SK-N-SH (cell line): ENCODE measurements at regions not wholly inside any gene's neighbourhood (a gene's known extent, or its start where the extent isn't known, plus 50 kb on each side); places are given as distances from the start of the nearest gene placed in this dataset.

Experiments
- CTCF ChIA-PET: fragments of 300-600, 350-600 bp; formaldehyde crosslinking; extraction: SDS; loops from one replicate; lab custom pipeline; 2021; lab: Yijun Ruan, JAX
- POLR2A ChIA-PET: fragments of 350-600 bp; sonication (Branson Sonifier 250); formaldehyde crosslinking; extraction: SDS; loops from one replicate; lab custom pipeline; 2020; ENCODE audit warnings: antibody characterized with exemption, inconsistent platforms; lab: Yijun Ruan, JAX
- DNase-seq: peaks from one replicate; pipeline ENCODE4 v3.0.0; 2012
- H2AFZ ChIP-seq: fragments of 200-600 bp; sonication (generic); 2 replicates; pipeline ENCODE4 v1.8.1; 2016; ENCODE audit warnings: antibody characterized with exemption, mild to moderate bottlenecking, low read depth
- H3F3A ChIP-seq: fragments of 200-600 bp; sonication (generic); replicated peaks from 2 replicates; pipeline ENCODE3; 2016; ENCODE audit warnings: antibody characterized with exemption, mild to moderate bottlenecking; ENCODE audit not compliant: insufficient read depth
- H3K27ac ChIP-seq, 2 experiments: fragments of 200-500 bp in 1 of 2; fragments of 200-600 bp in 1 of 2; sonication (Bioruptor generic) in 1 of 2; sonication (generic), shearing (Covaris generic) in 1 of 2; 2 replicates each; pipeline versions ENCODE4 v1.5.1 to v1.6.1; 2014 to 2016; ENCODE audit warnings: low read depth in 2 of 2, inconsistent platforms in 1 of 2, low read length in 1 of 2, mild to moderate bottlenecking in 1 of 2, mixed read lengths in 1 of 2
- H3K27me3 ChIP-seq: fragments of 200-600 bp; sonication (generic), shearing (Covaris generic); 2 replicates; pipeline ENCODE4 v1.6.1; 2016; ENCODE audit warnings: mixed run types; ENCODE audit not compliant: insufficient read depth
- H3K36me3 ChIP-seq, 2 experiments: fragments of 200-500 bp in 1 of 2; fragments of 200-600 bp in 1 of 2; sonication (Bioruptor generic) in 1 of 2; sonication (generic) in 1 of 2; replicated peaks in 1 of 2; 2 replicates each; pipeline versions ENCODE3 to v1.5.1; 2014 to 2016; ENCODE audit warnings: low read length in 1 of 2, mild to moderate bottlenecking in 1 of 2; ENCODE audit not compliant: insufficient read depth in 2 of 2, control insufficient read depth in 1 of 2
- H3K4me1 ChIP-seq, 2 experiments: fragments of 200-500 bp in 1 of 2; fragments of 200-600 bp in 1 of 2; sonication (Bioruptor generic) in 1 of 2; sonication (generic), shearing (Covaris generic) in 1 of 2; 2 replicates each; pipeline versions ENCODE4 v1.5.1 to v1.6.1; 2014 to 2016; ENCODE audit warnings: low read depth in 1 of 2, low read length in 1 of 2, mixed run types in 1 of 2; ENCODE audit not compliant: insufficient read depth in 2 of 2, control insufficient read depth in 1 of 2
- H3K4me2 ChIP-seq: fragments of 200-600 bp; sonication (generic), shearing (Covaris generic); 2 replicates; pipeline ENCODE4 v1.6.1; 2017; ENCODE audit warnings: mixed run types
- H3K4me3 ChIP-seq, 2 experiments: fragments of 200-500 bp in 1 of 2; fragments of 200-600 bp in 1 of 2; sonication (Bioruptor generic) in 1 of 2; sonication (generic), shearing (Covaris generic) in 1 of 2; 2 replicates each; pipeline versions ENCODE4 v1.5.1 to v1.8.1; 2014 to 2016; ENCODE audit warnings: low read depth in 2 of 2, inconsistent platforms in 1 of 2, low read length in 1 of 2, mild to moderate bottlenecking in 1 of 2, mixed read lengths in 1 of 2, moderate library complexity in 1 of 2
- H3K79me2 ChIP-seq: fragments of 200-600 bp; sonication (generic); 2 replicates; pipeline ENCODE4 v1.8.1; 2017; ENCODE audit warnings: mild to moderate bottlenecking; ENCODE audit not compliant: insufficient read depth
- H3K9ac ChIP-seq: fragments of 200-600 bp; sonication (generic); 2 replicates; pipeline ENCODE4 v1.6.1; 2017; ENCODE audit warnings: mixed run types
- H3K9me2 ChIP-seq: fragments of 200-600 bp; sonication (generic); 2 replicates; pipeline ENCODE4 v1.6.1; 2017; ENCODE audit warnings: mixed run types
- H3K9me3 ChIP-seq: fragments of 200-600 bp; sonication (generic); 2 replicates; pipeline ENCODE4 v1.6.1; 2017; ENCODE audit warnings: mixed run types, mild to moderate bottlenecking, moderate library complexity
- H4K20me1 ChIP-seq: fragments of 200-600 bp; sonication (generic); 2 replicates; pipeline ENCODE4 v1.6.1; 2017; ENCODE audit warnings: mild to moderate bottlenecking, mixed run types; ENCODE audit not compliant: insufficient read depth
- CHD2 ChIP-seq: fragments of 150-350 bp; IDR thresholded peaks from 2 replicates; pipeline ENCODE4 v1.6.1; 2018; ENCODE audit warnings: low read length; ENCODE audit not compliant: partially characterized antibody
- EP300 ChIP-seq, 2 experiments: IDR thresholded peaks; 2 replicates each; pipeline versions ENCODE4 v1.4.0 to v1.6.1; 2012; ENCODE audit warnings: borderline replicate concordance in 1 of 2, low read depth in 1 of 2, low read length in 1 of 2
- FOSL2 ChIP-seq: IDR thresholded peaks from 2 replicates; pipeline ENCODE4 v1.4.0; 2012; ENCODE audit warnings: low read depth, mild to moderate bottlenecking, moderate library complexity, borderline replicate concordance
- RCOR1 ChIP-seq: fragments of 150-350 bp; IDR thresholded peaks from 2 replicates; pipeline ENCODE4 v1.6.1; 2017; ENCODE audit warnings: antibody characterized with exemption, low read length
- SIN3A ChIP-seq: IDR thresholded peaks from 2 replicates; pipeline ENCODE4 v1.6.1; 2012; ENCODE audit warnings: low read depth, mild to moderate bottlenecking, low read length, moderate library complexity, borderline replicate concordance
- TAF1 ChIP-seq: IDR thresholded peaks from 2 replicates; pipeline ENCODE4 v1.6.1; 2012; ENCODE audit warnings: low read depth, mild to moderate bottlenecking, low read length, moderate library complexity, borderline replicate concordance
- TCF12 ChIP-seq: IDR thresholded peaks from 2 replicates; pipeline ENCODE4 v1.4.0; 2012
- WGBS: methylation state at CpG from one replicate; pipeline ENCODE4 v1.1.6; 2017; ENCODE audit warnings: low lambda C conversion rate; 5-methylcytosine and 5-hydroxymethylcytosine counted together
- TF ChIP-seq, protein P1 (sequence below): IDR thresholded peaks from 2 replicates; pipeline ENCODE4 v1.6.1; 2012; ENCODE audit warnings: mild to moderate bottlenecking, low read depth, low read length, moderate library complexity

DNA sequence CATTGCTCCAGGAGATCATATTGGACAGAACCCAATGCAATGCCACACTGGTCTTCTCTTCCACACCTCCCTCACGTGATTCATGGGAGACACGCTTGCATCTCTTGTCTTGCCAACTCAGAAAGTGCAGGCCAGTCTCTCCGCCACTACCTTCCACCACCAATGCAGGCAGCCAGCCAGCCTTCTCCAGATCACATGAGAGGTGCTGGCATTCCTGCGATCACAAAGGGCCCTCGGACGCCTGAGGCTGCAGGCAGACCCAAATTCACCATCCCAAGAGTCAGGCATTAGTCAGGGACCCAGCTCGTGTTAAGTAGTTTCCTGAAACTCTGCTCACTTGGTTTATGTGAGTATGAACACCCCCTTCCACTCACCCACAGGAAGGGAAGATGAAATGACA lies 437.0 kb upstream of the ETAA1 start (continued):
- TF ChIP-seq SIN3A = no peak
- no peak for TF ChIP-seq FOSL2
- TF ChIP-seq RCOR1 = no peak

DNA sequence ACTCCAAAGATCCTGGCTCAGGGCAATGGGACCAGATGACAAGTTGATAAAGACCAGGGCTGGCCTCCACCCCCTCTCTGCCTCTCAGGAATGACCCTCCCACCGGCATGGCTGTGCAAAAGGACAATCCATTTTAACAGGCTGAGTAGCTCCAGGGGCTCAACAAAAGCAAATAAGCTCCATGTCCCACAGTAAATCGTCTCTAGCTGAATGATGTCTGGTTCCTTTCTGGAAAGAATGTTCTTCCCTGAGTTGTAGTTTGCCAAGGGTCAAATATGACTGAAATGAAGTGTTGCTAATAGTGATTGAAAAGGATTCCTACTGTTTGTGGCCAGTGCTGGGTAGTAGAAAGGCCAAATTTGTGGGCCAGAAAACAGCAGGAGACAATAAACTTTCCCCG lies 434.4 kb upstream of the ETAA1 start:
- ChIA-PET POLR2A (no interaction called here), CTCF (interaction anchor here (0.7 to 0.9 kb wide), 2 partner anchors 20 to 43 kb away, joined by 3 to 4 read pairs; no protein-coding TSS in a partner anchor)
- Histone ChIP-seq H4K20me1 (no peaks in the 10 kb centered on the region), H3K4me2 (no peak overlapping the region), H3K9me3 (no peaks in the 10 kb centered on the region), H3K27ac (peak overlapping the region in 1 of 2 experiments; percentile 78; a peak in 2 of 4 replicates), H3K27me3 (no peaks in the 10 kb centered on the region), H3K9ac (no peak overlapping the region), H3K36me3 (no peaks in the 10 kb centered on the region), H2AFZ (no peak overlapping the region), H3K79me2 (no peaks in the 10 kb centered on the region), H3K9me2 (no peaks in the 10 kb centered on the region), H3K4me1 (peaks cover 0 to 18% of the 10 kb centered on the region in 2 experiments; a peak in 2 of 4 replicates), H3K4me3 (no peak overlapping the region), H3F3A (no peaks in the 10 kb centered on the region)
- WGBS = 28% methylated on average over 3 of the region's 3 CpGs
- peak; percentile 39 for DNase-seq
- TF ChIP-seq CHD2 (peak; percentile 12), EP300 (IDR thresholded peaks at IDR 0.05; ENCODE audit: borderline replicate concordance in 1 of 2, low read depth in 1 of 2, low read length in 1 of 2) (peak in 1 of 2 experiments; percentile 31; a peak in 1 of 4 replicates)
- TF ChIP-seq, protein P1, sequence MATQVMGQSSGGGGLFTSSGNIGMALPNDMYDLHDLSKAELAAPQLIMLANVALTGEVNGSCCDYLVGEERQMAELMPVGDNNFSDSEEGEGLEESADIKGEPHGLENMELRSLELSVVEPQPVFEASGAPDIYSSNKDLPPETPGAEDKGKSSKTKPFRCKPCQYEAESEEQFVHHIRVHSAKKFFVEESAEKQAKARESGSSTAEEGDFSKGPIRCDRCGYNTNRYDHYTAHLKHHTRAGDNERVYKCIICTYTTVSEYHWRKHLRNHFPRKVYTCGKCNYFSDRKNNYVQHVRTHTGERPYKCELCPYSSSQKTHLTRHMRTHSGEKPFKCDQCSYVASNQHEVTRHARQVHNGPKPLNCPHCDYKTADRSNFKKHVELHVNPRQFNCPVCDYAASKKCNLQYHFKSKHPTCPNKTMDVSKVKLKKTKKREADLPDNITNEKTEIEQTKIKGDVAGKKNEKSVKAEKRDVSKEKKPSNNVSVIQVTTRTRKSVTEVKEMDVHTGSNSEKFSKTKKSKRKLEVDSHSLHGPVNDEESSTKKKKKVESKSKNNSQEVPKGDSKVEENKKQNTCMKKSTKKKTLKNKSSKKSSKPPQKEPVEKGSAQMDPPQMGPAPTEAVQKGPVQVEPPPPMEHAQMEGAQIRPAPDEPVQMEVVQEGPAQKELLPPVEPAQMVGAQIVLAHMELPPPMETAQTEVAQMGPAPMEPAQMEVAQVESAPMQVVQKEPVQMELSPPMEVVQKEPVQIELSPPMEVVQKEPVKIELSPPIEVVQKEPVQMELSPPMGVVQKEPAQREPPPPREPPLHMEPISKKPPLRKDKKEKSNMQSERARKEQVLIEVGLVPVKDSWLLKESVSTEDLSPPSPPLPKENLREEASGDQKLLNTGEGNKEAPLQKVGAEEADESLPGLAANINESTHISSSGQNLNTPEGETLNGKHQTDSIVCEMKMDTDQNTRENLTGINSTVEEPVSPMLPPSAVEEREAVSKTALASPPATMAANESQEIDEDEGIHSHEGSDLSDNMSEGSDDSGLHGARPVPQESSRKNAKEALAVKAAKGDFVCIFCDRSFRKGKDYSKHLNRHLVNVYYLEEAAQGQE = no peak

DNA sequence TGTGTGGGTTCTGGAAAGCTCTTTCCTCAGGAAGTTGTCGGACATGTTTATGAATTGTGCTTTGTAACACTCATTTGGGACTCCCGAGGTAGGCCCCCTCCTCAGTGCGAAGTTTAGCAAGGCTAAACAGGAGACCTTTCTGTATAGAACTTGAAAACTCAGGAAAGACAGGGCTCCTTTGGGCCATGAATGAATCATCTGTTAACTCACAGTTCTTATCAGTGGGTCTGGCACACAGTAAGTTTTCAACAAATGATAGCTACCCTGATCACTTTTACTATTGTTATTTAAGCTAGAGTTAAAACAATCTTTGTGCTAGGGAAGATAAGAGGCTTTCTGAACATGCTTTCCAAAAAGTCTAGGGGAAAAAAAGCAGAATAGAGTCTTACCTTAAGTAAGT lies 430.5 kb upstream of the ETAA1 start:
- H3K9me2 ChIP-seq = no peaks in the 10 kb centered on the region
- peaks cover 0 to 13% of the 10 kb centered on the region in 2 experiments; a peak in 2 of 4 replicates for H3K4me1 ChIP-seq
- no peaks in the 10 kb centered on the region for H3K36me3 ChIP-seq
- TF ChIP-seq TAF1 (no peak), TCF12 (no peak)
- CTCF ChIA-PET = interaction anchor here (0.6 to 0.7 kb wide), 2 partner anchors 15 to 537 kb away, joined by 3 read pairs; no protein-coding TSS in a partner anchor
- no peak overlapping the region for H3K9ac ChIP-seq
- H3K4me2 ChIP-seq = no peak overlapping the region
- H3K4me3 ChIP-seq = no peak overlapping the region
- H3K9me3 ChIP-seq = no peaks in the 10 kb centered on the region
- 83% methylated on average over 3 of the region's 3 CpGs for WGBS
- no peaks in the 10 kb centered on the region for H3K27me3 ChIP-seq
- no peak for DNase-seq
- no peak overlapping the region for H2AFZ ChIP-seq
- POLR2A ChIA-PET = no interaction called here
- no peaks in the 10 kb centered on the region for H4K20me1 ChIP-seq
- H3K27ac ChIP-seq = no peak overlapping the region
- no peaks in the 10 kb centered on the region for H3K79me2 ChIP-seq
- H3F3A ChIP-seq = no peaks in the 10 kb centered on the region
